IMR-90 (cell line): ENCODE measurements at regions not wholly inside any gene's neighbourhood (a gene's known extent, or its start where the extent isn't known, plus 50 kb on each side); places are given as distances from the start of the nearest gene placed in this dataset.

Experiments used
- ATAC-seq: fragments of 200-7000 bp; cut with Tn5 transposase; 2 replicates; pipeline ENCODE4 v1.9.1; 2020; ENCODE audit warnings: low read depth, mild to moderate bottlenecking, moderate library complexity
- BruUV-seq: library from RNA; stranded (reverse); fragments of 400-500 nt; replicated peaks from 2 replicates; lab custom pipeline; 2021; lab: Mats Ljungman, UMichigan
- CTCF ChIA-PET: fragments of 300-600 bp; formaldehyde crosslinking; extraction: SDS; loops from one replicate; lab custom pipeline; 2021; ENCODE audit warnings: antibody characterized with exemption; lab: Yijun Ruan, JAX
- POLR2A ChIA-PET: fragments of 300-600 bp; sonication (Branson Sonifier 250); formaldehyde crosslinking; loops from one replicate; lab custom pipeline; 2022; ENCODE audit warnings: antibody characterized with exemption; ENCODE audit not compliant: unreplicated experiment; lab: Charles Lee
- DNase-seq: peaks from one replicate; pipeline ENCODE4 v3.0.0; 2013
- H2AFZ ChIP-seq: replicated peaks from 2 replicates; pipeline ENCODE3; 2013; ENCODE audit warnings: low read length, mild to moderate bottlenecking; ENCODE audit not compliant: poor library complexity
- H2AK5ac ChIP-seq: 2 replicates; pipeline ENCODE4 v1.6.1; 2013; ENCODE audit warnings: low read depth, low read length, inconsistent platforms
- H2AK9ac ChIP-seq: replicated peaks from 2 replicates; pipeline ENCODE3; 2013; ENCODE audit warnings: mild to moderate bottlenecking, low read depth, low read length, moderate library complexity; ENCODE audit not compliant: poor library complexity
- H2BK120ac ChIP-seq: 2 replicates; pipeline ENCODE4 v1.6.1; 2013; ENCODE audit warnings: low read depth, low read length, inconsistent platforms
- H2BK15ac ChIP-seq: 3 replicates; pipeline ENCODE4 v1.6.1; 2013; ENCODE audit warnings: low read depth, low read length, inconsistent platforms
- H2BK20ac ChIP-seq: 2 replicates; pipeline ENCODE4 v1.6.1; 2013; ENCODE audit warnings: low read depth, mild to moderate bottlenecking, inconsistent platforms, low read length, moderate library complexity
- H2BK5ac ChIP-seq: 2 replicates; pipeline ENCODE4 v1.6.1; 2013; ENCODE audit warnings: mild to moderate bottlenecking, low read depth, low read length, inconsistent platforms; ENCODE audit not compliant: poor library complexity, severe bottlenecking
- H3K14ac ChIP-seq: replicated peaks from 2 replicates; pipeline ENCODE4 v1.6.1; 2013; ENCODE audit warnings: low read depth, low read length, inconsistent platforms
- H3K18ac ChIP-seq: 2 replicates; pipeline ENCODE4 v1.6.1; 2013; ENCODE audit warnings: low read depth, low read length, control low read depth
- H3K23ac ChIP-seq: 2 replicates; pipeline ENCODE4 v1.6.1; 2013; ENCODE audit warnings: low read depth, low read length, inconsistent platforms
- H3K27ac ChIP-seq: 2 replicates; pipeline ENCODE4 v1.5.1; 2013; ENCODE audit warnings: mild to moderate bottlenecking, control low read depth, low read length; ENCODE audit not compliant: insufficient read depth
- H3K27me3 ChIP-seq: 2 replicates; pipeline ENCODE4 v1.6.1; 2013; ENCODE audit warnings: low read length; ENCODE audit not compliant: control insufficient read depth, insufficient read depth
- H3K36me3 ChIP-seq: 2 replicates; pipeline ENCODE4 v1.6.1; 2013; ENCODE audit warnings: low read length, mixed read lengths; ENCODE audit not compliant: control insufficient read depth, insufficient read depth
- H3K4ac ChIP-seq: 2 replicates; pipeline ENCODE4 v1.6.1; 2013; ENCODE audit warnings: low read depth, low read length, inconsistent platforms
- H3K4me1 ChIP-seq: 2 replicates; pipeline ENCODE4 v1.6.1; 2013; ENCODE audit warnings: low read length, mixed read lengths; ENCODE audit not compliant: control insufficient read depth, insufficient read depth
- H3K4me2 ChIP-seq: 2 replicates; pipeline ENCODE4 v1.6.1; 2013; ENCODE audit warnings: low read depth, mild to moderate bottlenecking, control low read depth, low read length, moderate library complexity
- H3K4me3 ChIP-seq: 2 replicates; pipeline ENCODE4 v1.5.1; 2013; ENCODE audit warnings: low read depth, mild to moderate bottlenecking, control low read depth, low read length, moderate library complexity; ENCODE audit not compliant: insufficient read depth
- H3K56ac ChIP-seq: 2 replicates; pipeline ENCODE4 v1.6.1; 2013; ENCODE audit warnings: low read length, inconsistent platforms; ENCODE audit not compliant: insufficient read depth; ENCODE audit errors: extremely low read depth
- H3K79me1 ChIP-seq, 2 experiments: 2 replicates each; pipeline ENCODE4 v1.6.1; 2013; ENCODE audit warnings: low read length in 2 of 2, inconsistent platforms in 1 of 2, low read depth in 1 of 2
- H3K9ac ChIP-seq: 2 replicates; pipeline ENCODE4 v1.6.1; 2013; ENCODE audit warnings: low read depth, low read length, control low read depth
- H3K9me1 ChIP-seq: 2 replicates; pipeline ENCODE4 v1.6.1; 2013; ENCODE audit warnings: low read length, inconsistent platforms; ENCODE audit not compliant: insufficient read depth
- H3K9me3 ChIP-seq: 2 replicates; pipeline ENCODE4 v1.6.1; 2013; ENCODE audit warnings: low read length; ENCODE audit not compliant: control insufficient read depth, insufficient read depth
- H4K20me1 ChIP-seq: 2 replicates; pipeline ENCODE4 v1.6.1; 2013; ENCODE audit warnings: low read length, inconsistent platforms; ENCODE audit not compliant: insufficient read depth
- H4K5ac ChIP-seq: 2 replicates; pipeline ENCODE4 v1.6.1; 2013; ENCODE audit warnings: mild to moderate bottlenecking, low read depth, low read length, control low read depth
- H4K8ac ChIP-seq, 2 experiments: 2 replicates each; pipeline ENCODE4 v1.6.1; 2013; ENCODE audit warnings: low read depth in 2 of 2, low read length in 2 of 2, control low read depth in 1 of 2, inconsistent platforms in 1 of 2
- H4K91ac ChIP-seq: 2 replicates; pipeline ENCODE4 v1.6.1; 2013; ENCODE audit warnings: low read depth, low read length, inconsistent platforms; ENCODE audit not compliant: insufficient read depth
- BHLHE40 ChIP-seq: fragments of 150-350 bp; IDR thresholded peaks from 2 replicates; pipeline ENCODE4 v1.6.1; 2016; ENCODE audit warnings: mild to moderate bottlenecking, low read depth, low read length
- CEBPB ChIP-seq: IDR thresholded peaks from 2 replicates; pipeline ENCODE4 v1.6.1; 2012; ENCODE audit warnings: low read depth, low read length, improper control_type of control experiment
- CHD1 ChIP-seq: IDR thresholded peaks from 2 replicates; pipeline ENCODE4 v1.6.1; 2012; ENCODE audit warnings: low read depth, low read length, improper control_type of control experiment
- MAFK ChIP-seq: IDR thresholded peaks from 2 replicates; pipeline ENCODE4 v1.6.1; 2012; ENCODE audit warnings: low read depth, low read length, improper control_type of control experiment
- MXI1 ChIP-seq: IDR thresholded peaks from 2 replicates; pipeline ENCODE4 v1.6.1; 2012; ENCODE audit warnings: low read depth, mild to moderate bottlenecking, low read length, moderate library complexity, borderline replicate concordance
- POLR2A ChIP-seq: IDR thresholded peaks from 2 replicates; pipeline ENCODE4 v1.6.1; 2012; ENCODE audit warnings: mild to moderate bottlenecking, low read depth, low read length
- RAD21 ChIP-seq: IDR thresholded peaks from 2 replicates; pipeline ENCODE4 v1.6.1; 2012; ENCODE audit warnings: low read length, improper control_type of control experiment
- RFX5 ChIP-seq: IDR thresholded peaks from 2 replicates; pipeline ENCODE4 v1.8.0; 2012; ENCODE audit warnings: low read depth, mild to moderate bottlenecking, low read length, moderate library complexity
- SMC3 ChIP-seq: fragments of 150-350 bp; IDR thresholded peaks from 2 replicates; pipeline ENCODE4 v1.6.1; 2016; ENCODE audit warnings: low read depth, mild to moderate bottlenecking, antibody characterized with exemption, low read length, moderate library complexity
- WGBS, 2 experiments: methylation state at CpG; one replicate each; pipeline versions ENCODE4 v1.1.5 to v1.1.7; 2013; ENCODE audit warnings: missing lambda C conversion rate in 2 of 2; ENCODE audit not compliant: insufficient read length in 1 of 2; ENCODE audit errors: extremely low coverage in 2 of 2; 5-methylcytosine and 5-hydroxymethylcytosine counted together
- dilution Hi-C: fragments of 300-500 bp; cut with HindIII; formaldehyde crosslinking; loops from one replicate; pipeline ENCODE4 v1.14.3; 2018; ENCODE audit warnings: low sequenced_read_pairs; ENCODE audit not compliant: unreplicated experiment
- in situ Hi-C: fragments of 300-500 bp; cut with MboI; formaldehyde crosslinking; loops from 3 replicates; pipeline ENCODE4 v1.14.3; 2019; ENCODE audit warnings: low sequenced_read_pairs, inconsistent platforms, mixed read lengths
- intact Hi-C: fragments of 100-400 bp; cut with micrococcal nuclease; formaldehyde crosslinking; loops from 2 replicates; pipeline ENCODE4 v1.10.0; 2022
- TF ChIP-seq, protein P1 (sequence below): fragments of 150-350 bp; IDR thresholded peaks from 2 replicates; pipeline ENCODE4 v1.6.1; 2017; ENCODE audit warnings: mild to moderate bottlenecking, antibody characterized with exemption, low read length, low read depth
- TF ChIP-seq, protein P2 (sequence below): conservative IDR thresholded peaks from 2 replicates; pipeline ENCODE4 v1.5.1; 2012; ENCODE audit warnings: mild to moderate bottlenecking, low read depth, low read length, improper control_type of control experiment

DNA sequence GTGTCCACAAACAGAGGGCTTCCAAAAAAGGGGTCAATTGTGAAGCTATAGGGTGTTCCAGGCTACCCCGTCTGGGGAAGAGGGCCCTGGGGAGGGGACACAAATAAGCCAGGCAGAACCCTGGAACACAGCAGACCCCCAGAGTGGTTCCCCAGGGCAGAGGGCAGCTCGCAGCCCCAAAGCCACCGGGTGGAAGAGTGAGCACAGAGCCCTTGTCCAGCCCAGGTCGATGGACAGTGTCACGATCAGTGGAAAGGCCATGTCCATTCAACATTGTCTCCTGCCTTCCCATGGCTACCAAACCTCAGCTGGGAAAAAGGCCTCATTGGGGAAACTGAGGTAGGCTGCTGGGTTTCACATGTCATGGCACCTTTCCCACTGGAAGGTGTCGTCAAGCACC is 131.4 kb downstream of the DICER1 start:
- intact Hi-C loops (no loop called here), dilution Hi-C loops (no loop called here), in situ Hi-C loops (no loop called here)
- H2BK5ac ChIP-seq, result no peak overlapping the region
- no peak overlapping the region for H3K14ac ChIP-seq
- WGBS, 2 experiments, result no CpG with 5 or more reads among the region's 6 CpGs
- H3K36me3 ChIP-seq, result no peaks in the 10 kb centered on the region
- H3K56ac ChIP-seq, result no peak overlapping the region
- H2AFZ ChIP-seq, result no peak overlapping the region
- no peaks in the 10 kb centered on the region for H3K9me1 ChIP-seq
- TF ChIP-seq BHLHE40 (no peak), CEBPB (no peak), MAFK (no peak), RFX5 (no peak), POLR2A (no peak), MXI1 (no peak), SMC3 (no peak), CHD1 (no peak), RAD21 (no peak)
- TF ChIP-seq, protein P1, sequence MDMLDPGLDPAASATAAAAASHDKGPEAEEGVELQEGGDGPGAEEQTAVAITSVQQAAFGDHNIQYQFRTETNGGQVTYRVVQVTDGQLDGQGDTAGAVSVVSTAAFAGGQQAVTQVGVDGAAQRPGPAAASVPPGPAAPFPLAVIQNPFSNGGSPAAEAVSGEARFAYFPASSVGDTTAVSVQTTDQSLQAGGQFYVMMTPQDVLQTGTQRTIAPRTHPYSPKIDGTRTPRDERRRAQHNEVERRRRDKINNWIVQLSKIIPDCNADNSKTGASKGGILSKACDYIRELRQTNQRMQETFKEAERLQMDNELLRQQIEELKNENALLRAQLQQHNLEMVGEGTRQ, result no peak
- TF ChIP-seq, protein P2, sequence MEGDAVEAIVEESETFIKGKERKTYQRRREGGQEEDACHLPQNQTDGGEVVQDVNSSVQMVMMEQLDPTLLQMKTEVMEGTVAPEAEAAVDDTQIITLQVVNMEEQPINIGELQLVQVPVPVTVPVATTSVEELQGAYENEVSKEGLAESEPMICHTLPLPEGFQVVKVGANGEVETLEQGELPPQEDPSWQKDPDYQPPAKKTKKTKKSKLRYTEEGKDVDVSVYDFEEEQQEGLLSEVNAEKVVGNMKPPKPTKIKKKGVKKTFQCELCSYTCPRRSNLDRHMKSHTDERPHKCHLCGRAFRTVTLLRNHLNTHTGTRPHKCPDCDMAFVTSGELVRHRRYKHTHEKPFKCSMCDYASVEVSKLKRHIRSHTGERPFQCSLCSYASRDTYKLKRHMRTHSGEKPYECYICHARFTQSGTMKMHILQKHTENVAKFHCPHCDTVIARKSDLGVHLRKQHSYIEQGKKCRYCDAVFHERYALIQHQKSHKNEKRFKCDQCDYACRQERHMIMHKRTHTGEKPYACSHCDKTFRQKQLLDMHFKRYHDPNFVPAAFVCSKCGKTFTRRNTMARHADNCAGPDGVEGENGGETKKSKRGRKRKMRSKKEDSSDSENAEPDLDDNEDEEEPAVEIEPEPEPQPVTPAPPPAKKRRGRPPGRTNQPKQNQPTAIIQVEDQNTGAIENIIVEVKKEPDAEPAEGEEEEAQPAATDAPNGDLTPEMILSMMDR, result no peak
- no peak overlapping the region for H2BK120ac ChIP-seq
- H4K8ac ChIP-seq, result no peak overlapping the region
- no peaks in the 10 kb centered on the region for H3K79me1 ChIP-seq
- no peak overlapping the region for H3K4ac ChIP-seq
- CTCF ChIA-PET, result no interaction called here
- no peak overlapping the region for H2AK9ac ChIP-seq
- peaks cover 2% of the 10 kb centered on the region; the same call in 1 of the 2 replicates for H3K9me3 ChIP-seq
- BruUV-seq, result no TSS peak
- no peaks in the 10 kb centered on the region; the same call in 1 of the 2 replicates for H3K27me3 ChIP-seq
- no peak for ATAC-seq
- no peak overlapping the region for H3K18ac ChIP-seq
- no peak overlapping the region for H3K27ac ChIP-seq
- no peak overlapping the region for H3K4me3 ChIP-seq
- no peak overlapping the region for H4K91ac ChIP-seq
- H4K5ac ChIP-seq, result no peak overlapping the region
- H3K9ac ChIP-seq, result no peak overlapping the region
- POLR2A ChIA-PET, result no interaction called here
- H2BK15ac ChIP-seq, result no peak overlapping the region
- DNase-seq, result no peak
- no peak overlapping the region for H2AK5ac ChIP-seq
- H2BK20ac ChIP-seq, result no peak overlapping the region
- no peaks in the 10 kb centered on the region for H4K20me1 ChIP-seq
- no peak overlapping the region for H3K4me2 ChIP-seq
- no peaks in the 10 kb centered on the region; the same call in 1 of the 2 replicates for H3K4me1 ChIP-seq
- H3K23ac ChIP-seq, result no peak overlapping the region
